OCI-LY7 (cell line): ENCODE measurements at regions not wholly inside any gene's neighbourhood (a gene's known extent, or its start where the extent isn't known, plus 50 kb on each side); places are given as distances from the start of the nearest gene placed in this dataset.
"Not testable (repeated sequence)": the region's sequence is repeated elsewhere in the genome, so short reads cannot be mapped to it uniquely, and the experiment has no call there.

Experiments used
- BruUV-seq: library from RNA; stranded (reverse); fragments of 400-500 nt; replicated peaks from 2 replicates; lab custom pipeline; 2021; lab: Mats Ljungman, UMichigan
- CTCF ChIA-PET: fragments of 300-600 bp; sonication (Branson Sonifier 250); formaldehyde crosslinking; loops from one replicate; lab custom pipeline; 2022; ENCODE audit warnings: antibody characterized with exemption; ENCODE audit not compliant: unreplicated experiment; lab: Charles Lee
- POLR2A ChIA-PET: fragments of 300-600 bp; sonication (Branson Sonifier 250); formaldehyde crosslinking; loops from one replicate; lab custom pipeline; 2022; ENCODE audit warnings: antibody characterized with exemption; lab: Charles Lee
- DNase-seq: peaks from one replicate; pipeline ENCODE4 v3.0.0-alpha.2; 2015; ENCODE audit warnings: low spot score
- H2AFZ ChIP-seq: fragments of 200-600 bp; sonication (generic), shearing (Covaris generic); 2 replicates; pipeline ENCODE4 v1.6.1; 2014; ENCODE audit warnings: mild to moderate bottlenecking, antibody characterized with exemption, low read length, moderate library complexity
- H3K27ac ChIP-seq: fragments of 200-600 bp; sonication (generic); 2 replicates; pipeline ENCODE4 v1.5.1; 2014; ENCODE audit warnings: mixed run types, low read depth, mild to moderate bottlenecking, moderate library complexity, low read length, inconsistent platforms; ENCODE audit not compliant: poor library complexity, severe bottlenecking
- H3K36me3 ChIP-seq: fragments of 200-600 bp; sonication (generic); 2 replicates; pipeline ENCODE4 v1.6.1; 2014; ENCODE audit warnings: mild to moderate bottlenecking, antibody characterized with exemption, low read length, moderate library complexity, mixed read lengths; ENCODE audit not compliant: insufficient read depth
- H3K4me1 ChIP-seq: fragments of 200-600 bp; sonication (generic); 2 replicates; pipeline ENCODE4 v1.5.1; 2014; ENCODE audit warnings: mild to moderate bottlenecking, low read length; ENCODE audit not compliant: insufficient read depth, poor library complexity, severe bottlenecking
- H3K4me2 ChIP-seq: fragments of 200-600 bp; sonication (generic); 2 replicates; pipeline ENCODE4 v1.6.1; 2014; ENCODE audit warnings: mild to moderate bottlenecking, low read length
- H3K4me3 ChIP-seq: fragments of 200-600 bp; sonication (generic); 2 replicates; pipeline ENCODE4 v1.5.1; 2014; ENCODE audit warnings: mild to moderate bottlenecking, low read depth, low read length; ENCODE audit not compliant: poor library complexity, severe bottlenecking
- H3K79me2 ChIP-seq: fragments of 200-600 bp; sonication (generic); 2 replicates; pipeline ENCODE4 v1.6.1; 2016; ENCODE audit warnings: low read depth, mild to moderate bottlenecking, low read length, moderate library complexity, mixed read lengths; ENCODE audit not compliant: insufficient read depth
- H3K9me2 ChIP-seq: fragments of 200-600 bp; sonication (generic); 2 replicates; pipeline ENCODE4 v1.6.1; 2016; ENCODE audit warnings: mild to moderate bottlenecking, low read length, mixed read lengths; ENCODE audit not compliant: insufficient read depth
- H3K9me3 ChIP-seq: fragments of 200-600 bp; sonication (generic); 2 replicates; pipeline ENCODE4 v1.6.1; 2014; ENCODE audit warnings: mild to moderate bottlenecking, mixed run types, low read length, mixed read lengths
- H4K20me1 ChIP-seq: fragments of 200-600 bp; sonication (generic); 2 replicates; pipeline ENCODE4 v1.6.1; 2014; ENCODE audit warnings: mild to moderate bottlenecking, antibody characterized with exemption, low read length, moderate library complexity, mixed read lengths; ENCODE audit not compliant: insufficient read depth
- EZH2phosphoT487 ChIP-seq: fragments of 200-600 bp; sonication (generic); IDR thresholded peaks from 2 replicates; pipeline ENCODE4 v1.6.1; 2018; ENCODE audit warnings: low read depth, borderline replicate concordance, mild to moderate bottlenecking, mixed run types, antibody characterized with exemption, low read length, moderate library complexity, mixed read lengths
- intact Hi-C: fragments of 100-400 bp; cut with micrococcal nuclease; formaldehyde crosslinking; loops from one replicate; pipeline ENCODE4 v1.10.0; 2022; ENCODE audit not compliant: unreplicated experiment
- TF ChIP-seq, protein P1 (sequence below): fragments of 200-600 bp; sonication (generic); conservative IDR thresholded peaks from 2 replicates; pipeline ENCODE4 v1.5.1; 2014; ENCODE audit warnings: mild to moderate bottlenecking, antibody characterized with exemption, low read length, moderate library complexity, mixed read lengths

DNA sequence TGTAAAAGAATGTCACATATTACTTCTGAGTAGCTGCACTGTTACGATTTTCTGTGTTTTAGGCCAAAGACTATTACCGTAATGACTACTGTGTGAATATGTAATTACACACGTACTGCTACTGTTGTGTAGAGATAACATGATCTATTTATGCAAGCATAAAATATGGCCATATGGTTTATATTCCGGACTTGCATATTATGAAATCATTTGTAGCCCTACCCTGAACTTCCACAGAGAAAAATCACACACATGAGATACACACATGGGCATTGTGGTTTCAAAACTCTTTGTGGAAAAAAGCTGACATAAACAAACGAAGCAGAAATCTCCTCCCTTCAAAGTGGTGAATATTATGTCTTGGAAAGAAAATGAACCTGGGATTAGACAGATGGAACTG, 373.0 kb upstream of the ADAMTS5 start:
- Histone ChIP-seq H2AFZ (no peak overlapping the region), H3K36me3 (no peaks in the 10 kb centered on the region), H3K79me2 (no peaks in the 10 kb centered on the region), H3K27ac (no peak overlapping the region), H3K4me3 (no peak overlapping the region), H3K9me2 (no peaks in the 10 kb centered on the region), H3K9me3 (0 out of 2 replicates have a peak, but pooled peaks cover 6% of the 10 kb centered on the region), H4K20me1 (no peaks in the 10 kb centered on the region), H3K4me2 (no peak overlapping the region), H3K4me1 (no peaks in the 10 kb centered on the region)
- no TSS peak for BruUV-seq
- ChIA-PET CTCF (no interaction called here), POLR2A (interaction anchor here (0.5 kb wide), 1 partner anchor 1385 kb away, joined by 3 read pairs; no protein-coding TSS in a partner anchor)
- DNase-seq, result no peak
- intact Hi-C loops, result no loop called here
- TF ChIP-seq EZH2phosphoT487, result no peak
- TF ChIP-seq, protein P1, sequence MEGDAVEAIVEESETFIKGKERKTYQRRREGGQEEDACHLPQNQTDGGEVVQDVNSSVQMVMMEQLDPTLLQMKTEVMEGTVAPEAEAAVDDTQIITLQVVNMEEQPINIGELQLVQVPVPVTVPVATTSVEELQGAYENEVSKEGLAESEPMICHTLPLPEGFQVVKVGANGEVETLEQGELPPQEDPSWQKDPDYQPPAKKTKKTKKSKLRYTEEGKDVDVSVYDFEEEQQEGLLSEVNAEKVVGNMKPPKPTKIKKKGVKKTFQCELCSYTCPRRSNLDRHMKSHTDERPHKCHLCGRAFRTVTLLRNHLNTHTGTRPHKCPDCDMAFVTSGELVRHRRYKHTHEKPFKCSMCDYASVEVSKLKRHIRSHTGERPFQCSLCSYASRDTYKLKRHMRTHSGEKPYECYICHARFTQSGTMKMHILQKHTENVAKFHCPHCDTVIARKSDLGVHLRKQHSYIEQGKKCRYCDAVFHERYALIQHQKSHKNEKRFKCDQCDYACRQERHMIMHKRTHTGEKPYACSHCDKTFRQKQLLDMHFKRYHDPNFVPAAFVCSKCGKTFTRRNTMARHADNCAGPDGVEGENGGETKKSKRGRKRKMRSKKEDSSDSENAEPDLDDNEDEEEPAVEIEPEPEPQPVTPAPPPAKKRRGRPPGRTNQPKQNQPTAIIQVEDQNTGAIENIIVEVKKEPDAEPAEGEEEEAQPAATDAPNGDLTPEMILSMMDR, result no peak

- intact Hi-C loops, H3K4me2 ChIP-seq, DNase-seq, H3K9me2 ChIP-seq, H2AFZ ChIP-seq, H3K4me3 ChIP-seq, H3K9me3 ChIP-seq, BruUV-seq, H4K20me1 ChIP-seq, H3K36me3 ChIP-seq, POLR2A ChIA-PET, CTCF ChIA-PET, H3K27ac ChIP-seq, H3K79me2 ChIP-seq, H3K4me1 ChIP-seq: not testable (repeated sequence)
Measured at GRCh38 chr21:27338007-27338406, 371.1 kb upstream of the ADAMTS5 start.

DNA sequence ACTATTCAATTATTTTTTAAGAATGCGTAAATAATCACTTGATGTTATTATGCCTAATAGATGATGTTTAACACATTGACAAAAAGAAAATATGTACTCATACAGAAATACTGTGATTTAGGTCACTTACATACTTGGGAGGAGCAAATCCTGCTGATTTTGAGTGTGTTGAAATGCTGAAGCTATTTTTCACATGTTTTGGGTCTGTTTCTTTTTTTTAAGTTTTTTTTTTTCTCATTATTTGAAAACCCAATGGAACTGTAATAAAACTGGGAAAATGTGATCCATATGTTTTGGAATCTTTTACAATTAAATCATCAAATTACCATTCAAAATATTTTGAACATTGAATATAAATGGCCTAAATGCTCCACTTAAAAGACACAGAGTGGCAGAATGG, 366.2 kb upstream of the ADAMTS5 start:
- H2AFZ ChIP-seq, result no peak overlapping the region
- no peaks in the 10 kb centered on the region for H3K79me2 ChIP-seq
- ChIA-PET POLR2A (no interaction called here), CTCF (no interaction called here)
- BruUV-seq, result no TSS peak
- no peaks in the 10 kb centered on the region for H3K9me2 ChIP-seq
- H3K4me3 ChIP-seq, result no peak overlapping the region
- TF ChIP-seq EZH2phosphoT487, result no peak
- TF ChIP-seq, protein P1, result no peak
- no peak for DNase-seq
- 0 out of 2 replicates have a peak, but pooled peaks cover 7% of the 10 kb centered on the region for H3K9me3 ChIP-seq
- intact Hi-C loops, result no loop called here
- no peak overlapping the region for H3K4me2 ChIP-seq
- no peak overlapping the region for H3K27ac ChIP-seq
- no peaks in the 10 kb centered on the region for H3K36me3 ChIP-seq
- no peaks in the 10 kb centered on the region for H3K4me1 ChIP-seq
- no peaks in the 10 kb centered on the region for H4K20me1 ChIP-seq
